ENCODE measurements at regions not wholly inside any gene's neighbourhood (a gene's known extent, or its start where the extent isn't known, plus 50 kb on each side); places are given as distances from the start of the nearest gene placed in this dataset.

DNA sequence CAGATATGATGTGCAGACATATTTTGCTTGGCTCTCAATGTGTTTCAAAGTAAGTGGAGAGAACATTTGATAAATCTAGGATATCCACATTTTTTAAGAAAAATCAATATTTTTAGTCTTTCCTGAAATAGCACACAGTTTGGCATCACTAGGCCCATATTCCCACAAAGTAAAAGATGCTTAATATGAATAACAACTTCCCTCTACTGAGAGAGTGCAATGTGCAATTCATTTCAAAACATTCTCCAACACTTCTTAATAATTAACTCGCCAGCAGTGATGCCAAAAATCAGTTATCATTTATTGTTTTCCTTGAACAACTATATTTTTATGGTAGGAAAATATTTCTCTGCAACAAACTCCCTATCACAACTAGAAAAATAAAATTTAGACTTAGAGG is 800.2 kb upstream of the MBL2 start:
- no peak for TF ChIP-seq POLR2AphosphoS5 (IDR thresholded peaks at IDR 0.05; ENCODE audit: borderline replicate concordance, low read depth, low read length)
- no peak for TF ChIP-seq EZH2 (IDR thresholded peaks at IDR 0.05)

Measured in SK-N-MC (cell line).